AG08396 (cell line): ENCODE measurements at regions not wholly inside any gene's neighbourhood (a gene's known extent, or its start where the extent isn't known, plus 50 kb on each side); places are given as distances from the start of the nearest gene placed in this dataset.
"Not testable (repeated sequence)": the region's sequence is repeated elsewhere in the genome, so short reads cannot be mapped to it uniquely, and the experiment has no call there.

Source experiments
- DNase-seq: peaks from one replicate; pipeline ENCODE4 v3.0.0; 2012; ENCODE audit warnings: low spot score, mixed read lengths

DNA sequence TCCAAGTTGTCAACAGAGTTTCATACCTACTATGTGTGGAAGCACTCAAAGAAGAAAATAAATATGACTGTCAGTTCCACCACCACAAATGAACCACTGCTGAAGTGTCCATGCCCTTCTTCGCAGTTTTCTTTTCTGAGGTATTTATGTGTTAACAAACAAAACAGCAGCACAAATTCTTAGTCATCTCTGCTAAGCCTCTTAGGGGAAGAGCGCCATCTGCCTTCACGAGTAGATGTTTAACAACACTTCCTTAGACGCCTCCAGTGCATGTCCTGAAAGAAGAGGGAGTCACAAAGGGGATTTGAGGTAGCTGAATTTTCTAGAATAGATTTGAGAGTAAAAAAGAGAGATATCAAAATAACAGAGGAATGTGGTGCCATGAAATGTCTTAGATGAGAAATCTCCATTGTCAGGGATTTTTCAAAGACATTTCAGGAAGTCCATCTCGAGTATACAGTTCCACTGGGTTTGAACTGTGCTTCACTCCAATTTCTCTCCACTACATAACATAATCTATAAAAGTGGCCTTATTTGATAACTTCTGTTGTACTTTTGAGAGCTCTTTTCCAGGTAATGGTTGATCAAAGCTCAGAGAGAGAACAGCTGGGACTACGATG, 775.3 kb upstream of the POM121L12 start:
- DNase-seq, result no peak

GRCh38 chr7:52257890-52258289, 777.5 kb upstream of the POM121L12 start:
- no peak for DNase-seq

- DNase-seq, result no peak
Observed at GRCh38 chr7:52254396-52255010, 780.9 kb upstream of the POM121L12 start.

DNA sequence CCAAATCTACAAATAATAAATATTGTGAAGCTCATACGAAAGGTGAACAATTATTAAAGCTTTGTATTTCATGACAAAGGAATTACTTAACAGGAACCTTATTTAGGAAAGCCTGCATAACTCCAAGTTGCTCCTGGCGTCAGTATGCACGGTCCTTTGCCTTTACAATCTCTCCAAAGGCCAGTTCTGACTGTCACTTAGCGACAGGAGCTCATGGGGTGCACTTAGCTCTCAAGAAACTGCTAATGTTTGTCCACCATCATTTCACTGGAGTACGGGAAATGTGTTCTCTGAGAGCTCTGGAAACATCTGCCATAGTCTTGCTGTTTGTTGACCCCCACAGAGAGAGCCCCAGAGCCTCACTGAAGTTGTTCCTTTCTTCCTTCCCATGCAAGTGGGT, 781.5 kb upstream of the POM121L12 start:
- DNase-seq, result no peak

GRCh38 chr7:52249741-52250140, 785.7 kb upstream of the POM121L12 start:
- DNase-seq, result no peak

DNA sequence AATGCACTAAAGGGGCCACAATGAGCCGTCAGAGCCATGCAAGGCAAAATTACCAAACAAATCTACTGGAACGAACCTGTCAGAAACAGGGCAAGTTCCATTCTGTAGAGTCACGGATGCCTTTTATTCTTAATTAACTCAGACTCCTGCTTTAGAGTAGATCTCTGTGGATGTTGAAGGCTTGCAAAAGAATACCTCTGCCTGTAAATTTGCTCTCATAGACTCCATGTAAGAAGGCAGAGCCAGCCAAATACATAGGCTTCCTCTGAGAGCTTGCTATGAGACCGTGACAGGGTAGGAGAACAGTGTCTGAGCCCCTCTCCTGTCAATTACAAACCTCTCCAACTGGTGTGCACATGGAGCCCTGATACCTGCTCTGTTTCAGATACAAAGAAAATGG, 787.9 kb upstream of the POM121L12 start:
- no peak for DNase-seq

DNA sequence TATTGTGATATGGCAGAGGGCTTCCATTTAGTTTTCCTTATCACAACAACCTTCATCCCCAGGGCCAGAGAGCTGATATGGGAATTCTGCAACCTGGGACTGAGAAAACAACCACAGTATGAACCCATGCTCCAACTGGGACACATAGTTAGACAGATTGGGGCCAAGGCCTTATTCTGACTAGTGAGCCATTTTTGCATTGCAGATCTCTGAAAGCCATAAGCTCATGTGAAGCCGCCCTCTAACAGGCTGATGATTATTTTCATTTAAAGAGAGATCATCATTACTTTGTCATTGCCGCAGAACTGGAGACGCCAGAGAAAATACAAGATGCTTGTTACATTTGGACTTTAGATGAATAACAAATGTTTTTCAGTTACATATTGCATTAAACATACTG, 791.7 kb upstream of the POM121L12 start:
- no peak for DNase-seq

DNA sequence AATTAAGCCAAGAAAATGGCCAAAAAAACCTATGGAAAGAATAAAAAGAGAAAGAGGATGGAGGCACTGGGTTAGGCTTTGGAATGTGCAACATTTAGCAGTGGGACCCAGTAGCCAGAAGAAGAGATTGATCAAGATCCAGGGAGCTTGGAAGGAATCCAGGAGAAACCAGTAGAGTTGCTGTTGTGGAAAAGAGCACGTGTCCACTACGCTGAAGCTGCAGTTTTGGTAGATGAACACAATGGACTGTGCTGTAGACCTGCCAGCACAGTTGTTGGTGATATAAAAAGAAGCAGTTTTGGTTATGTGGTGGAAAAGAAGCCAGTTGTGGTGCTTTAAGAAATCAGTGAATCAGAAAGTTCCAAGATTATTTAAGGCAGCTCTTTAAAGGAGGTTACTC, 802.2 kb upstream of the POM121L12 start:
- DNase-seq, result no peak

GRCh38 chr7:52211930-52212329, 823.5 kb upstream of the POM121L12 start:
- no peak for DNase-seq

GRCh38 chr7:52209614-52210013, 825.8 kb upstream of the POM121L12 start:
- DNase-seq, result no peak

DNA sequence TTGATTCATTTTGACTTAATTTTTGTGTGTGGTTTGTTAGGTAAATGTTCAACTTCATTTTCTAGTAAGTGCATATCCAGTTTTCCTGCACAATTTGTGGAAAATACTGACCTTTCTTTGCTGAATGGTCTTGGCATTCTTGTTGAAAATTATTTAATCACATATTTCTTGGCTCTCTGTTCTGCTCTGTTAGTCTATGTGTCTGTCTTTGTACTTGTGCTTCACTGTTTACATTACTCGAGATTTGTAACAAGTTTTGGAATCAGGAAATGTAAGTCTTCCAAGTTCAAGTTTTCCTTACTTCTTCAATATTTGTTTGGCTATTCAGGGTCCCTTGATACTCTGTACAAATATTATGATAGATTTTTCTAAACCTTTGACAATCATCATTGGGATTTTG, 838.2 kb upstream of the POM121L12 start:
- no peak for DNase-seq

DNA sequence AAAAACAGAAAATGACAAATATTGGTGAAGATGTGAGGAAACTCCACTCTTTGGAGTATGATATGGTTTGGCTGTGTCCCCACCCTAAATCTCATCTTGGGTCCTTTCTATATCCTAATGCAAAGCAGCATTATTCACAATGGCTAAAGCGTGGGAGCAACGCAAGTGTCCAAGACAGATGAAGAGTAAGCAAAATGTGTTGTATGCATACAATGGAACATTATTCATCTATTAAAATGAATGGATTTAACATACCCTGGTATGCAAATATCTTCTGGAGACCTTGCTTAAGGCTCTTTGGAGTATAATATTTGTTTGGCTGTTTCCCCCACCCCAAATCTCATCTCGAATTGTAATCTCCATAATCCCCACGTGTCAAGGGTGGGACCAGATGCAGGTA, 839.8 kb upstream of the POM121L12 start:
- no peak for DNase-seq

DNA sequence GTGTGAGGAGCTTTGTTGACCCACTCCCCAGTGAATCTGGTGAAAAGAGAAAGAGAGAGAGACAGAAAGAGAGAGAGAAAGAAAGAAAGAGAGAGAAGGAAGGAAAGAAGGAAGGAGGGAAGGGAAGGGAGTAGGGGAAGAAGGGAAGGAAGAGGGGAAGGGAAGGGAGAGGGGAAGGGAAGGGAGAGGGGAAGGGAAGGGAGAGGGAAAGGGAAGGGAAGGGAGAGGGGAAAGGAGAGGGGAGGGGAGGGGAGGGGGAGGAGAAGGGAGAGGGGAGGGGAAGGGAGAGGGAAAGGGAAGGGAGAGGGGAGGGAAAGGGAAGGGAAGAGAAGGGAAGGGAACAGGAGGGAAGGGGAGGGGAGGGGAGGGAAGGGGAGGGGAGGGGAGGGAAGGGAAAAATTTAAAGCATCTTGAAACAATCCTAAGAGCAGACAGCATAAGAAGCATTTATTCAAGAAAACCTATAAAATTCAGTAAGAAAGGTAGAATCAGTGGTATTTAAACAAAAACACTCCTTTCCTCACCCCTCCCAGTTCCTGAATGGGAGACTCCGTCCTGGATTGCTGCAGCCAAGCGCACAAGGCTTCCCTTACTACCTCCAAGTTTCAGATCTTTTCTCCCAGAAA, 846.2 kb upstream of the POM121L12 start:
- no peak for DNase-seq

- no peak for DNase-seq
Observed at GRCh38 chr7:52184006-52184703, 851.3 kb upstream of the POM121L12 start.

GRCh38 chr7:52179934-52180333, 855.5 kb upstream of the POM121L12 start:
- DNase-seq, result no peak

DNA sequence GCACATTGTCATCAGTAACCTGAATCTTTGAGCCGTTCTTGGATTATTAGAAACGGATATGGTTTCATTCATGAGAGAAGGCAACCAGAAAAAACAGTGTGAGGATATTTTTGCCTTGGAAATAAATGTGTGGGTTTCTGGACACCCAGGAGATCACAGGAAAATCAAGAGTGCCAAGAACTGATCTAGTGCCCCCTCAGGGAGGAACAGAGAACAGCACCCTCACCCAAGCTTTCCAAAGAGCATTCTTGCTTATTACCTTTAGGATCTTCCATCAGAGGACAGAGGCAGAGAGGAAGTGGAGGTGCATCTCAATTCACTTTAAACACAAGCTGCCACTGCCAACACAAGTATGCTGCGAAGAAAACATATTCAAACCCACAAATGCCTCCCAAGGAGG, 851.5 kb upstream of the COBL start:
- DNase-seq, result no peak

DNA sequence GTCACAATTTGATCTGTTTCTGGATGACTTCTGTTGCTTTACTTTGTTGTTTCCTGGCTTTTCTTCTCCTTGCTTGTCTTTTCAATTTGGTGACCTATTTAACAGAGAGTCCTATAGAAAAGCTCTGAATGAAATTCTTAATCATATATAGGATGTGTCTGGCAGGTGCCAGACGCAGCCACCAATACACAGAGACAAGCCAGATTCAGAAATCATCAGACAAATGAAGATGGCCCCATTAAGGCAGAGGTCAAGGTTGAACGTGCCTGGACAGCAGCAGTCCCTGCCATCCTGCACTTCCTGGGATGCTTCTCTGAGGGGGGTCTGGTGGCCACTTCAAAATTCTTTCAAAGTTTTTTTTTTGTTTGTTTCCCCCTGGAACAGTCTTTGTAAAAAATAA, 846.7 kb upstream of the COBL start:
- DNase-seq, result no peak

GRCh38 chr7:52161483-52161882, 844.9 kb upstream of the COBL start:
- no peak for DNase-seq

DNA sequence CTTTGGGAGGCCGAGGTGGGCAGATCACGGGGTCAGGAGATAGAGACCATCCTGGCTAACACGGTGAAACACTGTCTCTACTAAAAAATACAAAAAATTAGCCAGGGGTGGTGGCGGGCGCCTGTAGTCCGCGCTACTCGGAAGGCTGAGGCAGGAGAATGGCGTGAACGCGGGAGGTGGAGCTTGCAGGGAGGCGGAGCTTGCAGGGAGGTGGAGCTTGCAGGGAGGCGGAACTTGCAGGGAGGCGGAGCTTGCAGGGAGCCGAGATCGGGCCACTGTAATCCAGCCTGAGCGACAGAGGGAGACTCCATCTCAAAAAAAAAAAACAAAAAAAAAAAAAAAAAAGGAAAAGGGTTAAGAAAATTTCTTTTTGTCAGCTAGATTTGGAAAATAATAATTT, 842.8 kb upstream of the COBL start:
- DNase-seq, result not testable (repeated sequence)

GRCh38 chr7:52154382-52154781, 837.8 kb upstream of the COBL start:
- DNase-seq, result no peak

- DNase-seq, result no peak
Observed at GRCh38 chr7:52151559-52151958, 835.0 kb upstream of the COBL start.

- DNase-seq, result no peak
Observed at GRCh38 chr7:52150952-52151351, 834.3 kb upstream of the COBL start.
